ENCODE measurements at regions not wholly inside any gene's neighbourhood (a gene's known extent, or its start where the extent isn't known, plus 50 kb on each side); places are given as distances from the start of the nearest gene placed in this dataset.

GRCh38 chr7:113371416-113372043 lies 253.2 kb upstream of the SMIM30 start (continued):
- TF ChIP-seq ZBTB43 (CRISPR knock-in tag; IDR thresholded peaks at IDR 0.05): no peak

GRCh38 chr7:113370910-113371309 lies 252.6 kb upstream of the SMIM30 start:
- peaks cover 93% of the 10 kb centered on the region for H3K27me3 Mint-ChIP-seq (ENCODE audit: low read depth)

More at GRCh38 chr7:113370910-113371309, 252.6 kb upstream of the SMIM30 start:
- Mint-ChIP-seq H3K9me3 (no peaks in the 10 kb centered on the region), H3K4me1 (no peaks in the 10 kb centered on the region), H3K27ac (no peak overlapping the region), H3K4me3 (no peak overlapping the region), H3K36me3 (no peaks in the 10 kb centered on the region)
- TF ChIP-seq FOXP4 (CRISPR knock-in tag; IDR thresholded peaks at IDR 0.05) (no peak), ZNF532 (CRISPR knock-in tag; IDR thresholded peaks at IDR 0.05; ENCODE audit: borderline replicate concordance) (no peak), SMAD4 (CRISPR knock-in tag; IDR thresholded peaks at IDR 0.05) (no peak), PRDM15 (CRISPR knock-in tag; IDR thresholded peaks at IDR 0.05) (no peak), ERG (CRISPR knock-in tag; IDR thresholded peaks at IDR 0.05) (no peak), MAX (CRISPR knock-in tag; IDR thresholded peaks at IDR 0.05) (no peak), ATF6 (CRISPR knock-in tag; IDR thresholded peaks at IDR 0.05) (no peak)
- DNase-seq (ENCODE audit: low spot score) (no peak), ATAC-seq (no peak)
- ChIA-PET POLR2A (no interaction called here), CTCF (no interaction called here)

Data from WTC11 (cell line).